Testis (tissue), 2 donors: ENCODE measurements at regions not wholly inside any gene's neighbourhood (a gene's known extent, or its start where the extent isn't known, plus 50 kb on each side); places are given as distances from the start of the nearest gene placed in this dataset.

ENCODE experiments used
- DNase-seq: peaks from one replicate; pipeline ENCODE4 v3.0.0-alpha.2; 2019
- H3K27ac ChIP-seq, 2 donors: fragments of 200-600 bp; sonication (generic); one replicate each; pipeline ENCODE4 v1.5.1; 2019
- H3K27me3 ChIP-seq: fragments of 200-600 bp; sonication (generic); one replicate; pipeline ENCODE4 v1.5.1; 2019
- H3K36me3 ChIP-seq: fragments of 200-600 bp; sonication (generic); one replicate; pipeline ENCODE4 v1.5.1; 2017; ENCODE audit warnings: low read depth; ENCODE audit errors: missing control alignments
- H3K4me1 ChIP-seq: fragments of 200-600 bp; sonication (generic); one replicate; pipeline ENCODE4 v1.5.1; 2019
- H3K4me3 ChIP-seq, 2 donors: fragments of 200-600 bp; sonication (generic); one replicate each; pipeline ENCODE4 v1.5.1; 2017 to 2019
- H3K9me3 ChIP-seq: fragments of 200-600 bp; sonication (generic); one replicate; pipeline ENCODE4 v1.5.1; 2017
- POLR2A ChIP-seq: fragments of 450-650 bp; IDR thresholded peaks from one replicate; pipeline ENCODE4 v1.6.1; 2017; ENCODE audit warnings: antibody characterized with exemption, mild to moderate bottlenecking, moderate library complexity
- WGBS, 2 donors: methylation state at CpG; one replicate each; pipeline ENCODE4 v1.1.5; 2018; 5-methylcytosine and 5-hydroxymethylcytosine counted together
- intact Hi-C: fragments of 100-400 bp; cut with DNase I; formaldehyde crosslinking; loops from one replicate; pipeline ENCODE4 v1.15.1; 2023; ENCODE audit warnings: low total_unique reads
- TF ChIP-seq, protein P1 (sequence below), 3 experiments: fragments of 450-650 bp in 2 of 3; fragments of 200-600 bp in 1 of 3; sonication (generic) in 1 of 3; IDR thresholded peaks; one replicate each; pipeline ENCODE4 v1.5.1; 2016 to 2019; ENCODE audit warnings: antibody characterized with exemption in 3 of 3, mild to moderate bottlenecking in 2 of 3, moderate library complexity in 1 of 3

DNA sequence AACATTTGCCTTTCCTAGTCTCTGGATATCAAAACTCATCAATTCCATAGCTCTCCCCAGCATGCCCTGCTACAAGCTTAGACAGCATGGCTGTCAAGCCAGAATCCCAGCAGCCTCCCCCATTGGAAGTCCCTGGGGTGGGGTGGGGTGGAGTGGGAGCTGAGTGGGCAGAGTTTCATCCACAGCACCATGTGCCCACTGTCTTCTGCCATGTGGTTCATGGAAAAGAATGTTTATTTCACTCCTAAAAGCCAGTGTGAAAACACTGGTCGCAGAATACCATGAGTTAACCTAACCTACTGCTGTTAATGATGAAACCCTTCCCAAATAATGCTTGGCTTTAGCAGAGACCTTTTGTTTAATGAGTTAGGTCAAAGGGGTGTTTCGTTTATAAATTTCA, 80.2 kb upstream of the KIRREL3 start:
- Histone ChIP-seq H3K27ac (no peak overlapping the region), H3K4me1 (no peaks in the 10 kb centered on the region), H3K36me3 (no peaks in the 10 kb centered on the region), H3K9me3 (no peaks in the 10 kb centered on the region), H3K4me3 (no peak overlapping the region), H3K27me3 (no peaks in the 10 kb centered on the region)
- WGBS, 2 donors = 75 to 88% methylated on average over 2 of the region's 2 CpGs
- intact Hi-C loops = no loop called here
- DNase-seq = no peak
- TF ChIP-seq, protein P1, sequence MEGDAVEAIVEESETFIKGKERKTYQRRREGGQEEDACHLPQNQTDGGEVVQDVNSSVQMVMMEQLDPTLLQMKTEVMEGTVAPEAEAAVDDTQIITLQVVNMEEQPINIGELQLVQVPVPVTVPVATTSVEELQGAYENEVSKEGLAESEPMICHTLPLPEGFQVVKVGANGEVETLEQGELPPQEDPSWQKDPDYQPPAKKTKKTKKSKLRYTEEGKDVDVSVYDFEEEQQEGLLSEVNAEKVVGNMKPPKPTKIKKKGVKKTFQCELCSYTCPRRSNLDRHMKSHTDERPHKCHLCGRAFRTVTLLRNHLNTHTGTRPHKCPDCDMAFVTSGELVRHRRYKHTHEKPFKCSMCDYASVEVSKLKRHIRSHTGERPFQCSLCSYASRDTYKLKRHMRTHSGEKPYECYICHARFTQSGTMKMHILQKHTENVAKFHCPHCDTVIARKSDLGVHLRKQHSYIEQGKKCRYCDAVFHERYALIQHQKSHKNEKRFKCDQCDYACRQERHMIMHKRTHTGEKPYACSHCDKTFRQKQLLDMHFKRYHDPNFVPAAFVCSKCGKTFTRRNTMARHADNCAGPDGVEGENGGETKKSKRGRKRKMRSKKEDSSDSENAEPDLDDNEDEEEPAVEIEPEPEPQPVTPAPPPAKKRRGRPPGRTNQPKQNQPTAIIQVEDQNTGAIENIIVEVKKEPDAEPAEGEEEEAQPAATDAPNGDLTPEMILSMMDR (IDR thresholded peaks at IDR 0.05) = no peak
- no peak for TF ChIP-seq POLR2A

DNA sequence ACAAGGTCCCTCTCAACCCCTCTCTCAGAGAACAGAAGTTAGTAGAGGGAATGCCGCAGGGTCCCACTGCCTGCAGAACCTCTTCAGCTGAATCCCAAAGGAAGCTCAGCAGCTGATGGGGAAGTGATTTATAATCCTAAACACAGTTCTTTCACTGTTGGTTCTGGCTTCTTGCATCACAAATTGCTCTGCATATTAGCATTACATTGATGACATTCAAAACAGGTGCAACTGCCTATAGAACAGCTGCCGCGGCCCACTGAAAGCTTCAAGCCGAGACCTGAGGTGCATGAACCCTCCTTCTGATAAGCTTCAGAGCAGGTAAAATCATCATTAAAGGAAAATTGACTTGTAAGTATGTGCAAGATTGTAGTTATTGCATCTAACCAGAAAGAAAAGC, 75.2 kb upstream of the KIRREL3 start:
- 86 to 92% methylated on average over 4 of the region's 4 CpGs for WGBS, 2 donors
- H3K27ac ChIP-seq = no peak overlapping the region
- TF ChIP-seq, protein P1 (IDR thresholded peaks at IDR 0.05) = no peak
- no peaks in the 10 kb centered on the region for H3K9me3 ChIP-seq
- H3K4me1 ChIP-seq = no peaks in the 10 kb centered on the region
- DNase-seq = no peak
- no peaks in the 10 kb centered on the region for H3K36me3 ChIP-seq
- intact Hi-C loops = no loop called here
- no peak overlapping the region for H3K4me3 ChIP-seq
- no peaks in the 10 kb centered on the region for H3K27me3 ChIP-seq

DNA sequence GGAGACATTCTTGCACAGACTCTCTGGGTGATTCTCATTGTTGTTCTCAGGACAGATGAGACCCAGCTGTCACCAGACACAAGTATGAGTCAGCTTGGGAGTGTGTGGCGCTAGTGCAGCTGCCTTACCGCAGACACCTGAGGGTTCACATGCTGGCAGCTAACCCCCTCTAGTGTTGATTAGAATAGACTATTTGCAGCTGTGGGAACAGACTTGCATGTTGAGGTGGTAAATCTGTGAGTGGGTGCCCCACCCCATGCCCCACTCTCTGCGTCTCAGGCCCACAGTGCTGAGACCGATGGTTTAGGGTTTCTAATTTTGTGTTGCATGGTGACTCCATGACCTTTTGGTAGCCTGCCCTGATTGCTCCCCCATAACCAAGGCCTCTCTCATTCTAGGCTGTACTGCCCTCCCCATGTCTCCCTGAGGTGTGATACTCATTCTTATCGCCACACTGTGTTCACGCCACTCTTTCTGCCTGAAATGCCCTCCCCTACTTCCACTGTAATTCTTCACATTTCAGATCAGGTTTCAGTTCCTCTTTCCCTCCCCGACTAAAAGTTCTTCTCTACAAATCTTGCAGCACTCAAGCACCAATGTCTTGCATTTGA, 73.7 kb upstream of the KIRREL3 start:
- no peaks in the 10 kb centered on the region for H3K9me3 ChIP-seq
- H3K36me3 ChIP-seq = no peaks in the 10 kb centered on the region
- no peak overlapping the region for H3K4me3 ChIP-seq
- DNase-seq = no peak
- H3K27me3 ChIP-seq = no peaks in the 10 kb centered on the region
- TF ChIP-seq, protein P1 (IDR thresholded peaks at IDR 0.05) = no peak
- H3K4me1 ChIP-seq = no peaks in the 10 kb centered on the region
- intact Hi-C loops = no loop called here
- no peak overlapping the region for H3K27ac ChIP-seq
- WGBS, 2 donors = 67 to 68% methylated on average over 7 of the region's 7 CpGs

DNA sequence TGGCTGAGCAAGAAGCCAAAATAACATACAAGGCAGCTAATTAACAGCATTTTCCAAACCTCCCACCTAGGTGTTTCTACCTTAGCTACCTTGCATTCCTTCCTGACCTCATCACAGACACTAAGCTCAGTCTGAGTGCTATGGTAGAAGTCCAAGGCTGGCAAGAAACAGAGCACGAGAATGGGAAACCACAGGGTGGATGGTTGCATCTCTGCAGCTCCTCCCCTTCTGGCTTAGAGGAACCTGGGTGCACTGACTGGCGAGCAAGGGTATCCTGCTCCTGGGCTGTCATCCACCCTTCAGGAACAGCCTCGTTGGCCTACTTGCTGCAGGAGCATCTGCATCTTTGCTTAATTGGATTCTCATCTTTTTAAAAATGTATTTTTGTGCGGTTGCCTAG, 73.1 kb upstream of the KIRREL3 start:
- H3K4me1 ChIP-seq = no peaks in the 10 kb centered on the region
- H3K4me3 ChIP-seq = no peak overlapping the region
- no peaks in the 10 kb centered on the region for H3K36me3 ChIP-seq
- no peak overlapping the region for H3K27ac ChIP-seq
- no peak for TF ChIP-seq POLR2A
- TF ChIP-seq, protein P1 (IDR thresholded peaks at IDR 0.05) = no peak
- H3K9me3 ChIP-seq = no peaks in the 10 kb centered on the region
- H3K27me3 ChIP-seq = no peaks in the 10 kb centered on the region
- 43 to 55% methylated on average over 4 of the region's 4 CpGs for WGBS, 2 donors
- no peak for DNase-seq
- intact Hi-C loops = no loop called here

DNA sequence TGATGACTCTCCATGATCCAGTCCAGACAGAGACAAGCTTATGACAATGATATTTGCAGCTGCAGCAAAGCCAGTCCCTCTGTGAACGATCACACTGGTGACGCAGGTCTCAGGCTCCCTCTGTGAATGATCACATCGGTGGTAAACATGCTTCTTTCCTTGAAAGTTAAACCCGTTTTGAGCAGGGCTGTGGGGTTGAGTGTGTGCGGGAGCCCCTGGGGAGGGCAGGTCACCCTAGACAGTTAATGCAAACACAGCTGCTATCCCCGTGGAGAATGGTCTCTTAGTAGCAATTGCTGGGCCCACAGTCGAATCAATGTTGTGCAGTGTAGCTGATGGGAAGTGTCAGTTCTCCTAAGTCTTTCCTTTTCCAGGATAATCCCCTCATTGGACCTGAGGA, 71.0 kb upstream of the KIRREL3 start:
- Histone ChIP-seq H3K4me3 (no peak overlapping the region), H3K27ac (no peak overlapping the region), H3K4me1 (no peaks in the 10 kb centered on the region), H3K36me3 (no peaks in the 10 kb centered on the region), H3K27me3 (no peaks in the 10 kb centered on the region), H3K9me3 (no peaks in the 10 kb centered on the region)
- no peak for DNase-seq
- TF ChIP-seq, protein P1 (IDR thresholded peaks at IDR 0.05) = no peak
- TF ChIP-seq POLR2A = no peak
- WGBS, 2 donors = 73 to 90% methylated on average over 7 of the region's 7 CpGs
- intact Hi-C loops = no loop called here
